Nephron (organoid): ENCODE measurements at regions not wholly inside any gene's neighbourhood (a gene's known extent, or its start where the extent isn't known, plus 50 kb on each side); places are given as distances from the start of the nearest gene placed in this dataset.
"Not testable (repeated sequence)": the region's sequence is repeated elsewhere in the genome, so short reads cannot be mapped to it uniquely, and the experiment has no call there.

Experiments
- H3K27ac Mint-ChIP-seq, 3 experiments: 2 replicates each; pipeline ENCODE4 v1.8.0; 2020; ENCODE audit warnings: mixed read lengths in 3 of 3, mild to moderate bottlenecking in 2 of 3, moderate library complexity in 1 of 3
- H3K27me3 Mint-ChIP-seq: 2 replicates; pipeline ENCODE4 v1.8.0; 2021; ENCODE audit warnings: low read depth, mild to moderate bottlenecking, moderate library complexity, mixed read lengths
- H3K36me3 Mint-ChIP-seq: 2 replicates; pipeline ENCODE4 v1.8.0; 2020; ENCODE audit warnings: low read depth, mixed read lengths
- H3K4me1 Mint-ChIP-seq: 2 replicates; pipeline ENCODE4 v1.8.0; 2020; ENCODE audit warnings: mixed read lengths
- H3K4me3 Mint-ChIP-seq, 3 experiments: 2 replicates each; pipeline ENCODE4 v1.8.0; 2020; ENCODE audit warnings: mild to moderate bottlenecking in 3 of 3, mixed read lengths in 3 of 3, moderate library complexity in 2 of 3
- H3K9me3 Mint-ChIP-seq: 2 replicates; pipeline ENCODE4 v1.8.0; 2020; ENCODE audit warnings: mixed read lengths

- not testable (repeated sequence) for H3K27ac Mint-ChIP-seq, H3K9me3 Mint-ChIP-seq, H3K36me3 Mint-ChIP-seq, H3K4me1 Mint-ChIP-seq, H3K4me3 Mint-ChIP-seq, H3K27me3 Mint-ChIP-seq
These were observed 382.6 kb upstream of the TGIF2LX start for GRCh38 chrX:89539150-89539549.

GRCh38 chrX:89557146-89557545 lies 364.6 kb upstream of the TGIF2LX start:
- not testable (repeated sequence) for H3K4me3 Mint-ChIP-seq, H3K27me3 Mint-ChIP-seq, H3K4me1 Mint-ChIP-seq, H3K9me3 Mint-ChIP-seq, H3K27ac Mint-ChIP-seq, H3K36me3 Mint-ChIP-seq

- not testable (repeated sequence) for H3K36me3 Mint-ChIP-seq, H3K27ac Mint-ChIP-seq, H3K4me1 Mint-ChIP-seq, H3K4me3 Mint-ChIP-seq, H3K27me3 Mint-ChIP-seq, H3K9me3 Mint-ChIP-seq
These were observed 359.6 kb upstream of the TGIF2LX start for GRCh38 chrX:89562079-89562478.

- not testable (repeated sequence) for H3K27me3 Mint-ChIP-seq, H3K36me3 Mint-ChIP-seq, H3K4me1 Mint-ChIP-seq, H3K27ac Mint-ChIP-seq, H3K9me3 Mint-ChIP-seq, H3K4me3 Mint-ChIP-seq
These were observed 358.6 kb upstream of the TGIF2LX start for GRCh38 chrX:89563107-89563506.

GRCh38 chrX:89567787-89568186 lies 353.9 kb upstream of the TGIF2LX start:
- not testable (repeated sequence) for H3K36me3 Mint-ChIP-seq, H3K27me3 Mint-ChIP-seq, H3K27ac Mint-ChIP-seq, H3K4me3 Mint-ChIP-seq, H3K9me3 Mint-ChIP-seq, H3K4me1 Mint-ChIP-seq

GRCh38 chrX:89581868-89582267 lies 339.8 kb upstream of the TGIF2LX start:
- H3K27ac Mint-ChIP-seq, H3K36me3 Mint-ChIP-seq, H3K27me3 Mint-ChIP-seq, H3K4me3 Mint-ChIP-seq, H3K9me3 Mint-ChIP-seq, H3K4me1 Mint-ChIP-seq: not testable (repeated sequence)

- H3K4me1 Mint-ChIP-seq, H3K36me3 Mint-ChIP-seq, H3K27ac Mint-ChIP-seq, H3K27me3 Mint-ChIP-seq, H3K4me3 Mint-ChIP-seq, H3K9me3 Mint-ChIP-seq: not testable (repeated sequence)
These were observed 289.9 kb upstream of the TGIF2LX start for GRCh38 chrX:89631858-89632257.

GRCh38 chrX:89635887-89636286 lies 285.8 kb upstream of the TGIF2LX start:
- H3K27ac Mint-ChIP-seq, H3K9me3 Mint-ChIP-seq, H3K4me1 Mint-ChIP-seq, H3K27me3 Mint-ChIP-seq, H3K36me3 Mint-ChIP-seq, H3K4me3 Mint-ChIP-seq: not testable (repeated sequence)

GRCh38 chrX:89658662-89659061 lies 263.0 kb upstream of the TGIF2LX start:
- H3K4me1 Mint-ChIP-seq, H3K36me3 Mint-ChIP-seq, H3K4me3 Mint-ChIP-seq, H3K9me3 Mint-ChIP-seq, H3K27ac Mint-ChIP-seq, H3K27me3 Mint-ChIP-seq: not testable (repeated sequence)

GRCh38 chrX:89706481-89706880 lies 215.2 kb upstream of the TGIF2LX start:
- H3K36me3 Mint-ChIP-seq, H3K27me3 Mint-ChIP-seq, H3K4me3 Mint-ChIP-seq, H3K27ac Mint-ChIP-seq, H3K9me3 Mint-ChIP-seq, H3K4me1 Mint-ChIP-seq: not testable (repeated sequence)

GRCh38 chrX:89707363-89707927 lies 214.3 kb upstream of the TGIF2LX start:
- not testable (repeated sequence) for H3K9me3 Mint-ChIP-seq, H3K4me1 Mint-ChIP-seq, H3K27ac Mint-ChIP-seq, H3K27me3 Mint-ChIP-seq, H3K36me3 Mint-ChIP-seq, H3K4me3 Mint-ChIP-seq

GRCh38 chrX:89734367-89734766 lies 187.3 kb upstream of the TGIF2LX start:
- not testable (repeated sequence) for H3K9me3 Mint-ChIP-seq, H3K27me3 Mint-ChIP-seq, H3K27ac Mint-ChIP-seq, H3K36me3 Mint-ChIP-seq, H3K4me3 Mint-ChIP-seq, H3K4me1 Mint-ChIP-seq

GRCh38 chrX:89756466-89756865 lies 165.2 kb upstream of the TGIF2LX start:
- H3K36me3 Mint-ChIP-seq, H3K4me3 Mint-ChIP-seq, H3K27me3 Mint-ChIP-seq, H3K27ac Mint-ChIP-seq, H3K4me1 Mint-ChIP-seq: not testable (repeated sequence)
- peaks cover 20% of the 10 kb centered on the region for H3K9me3 Mint-ChIP-seq
